K562 (cell line): ENCODE measurements at regions not wholly inside any gene's neighbourhood (a gene's known extent, or its start where the extent isn't known, plus 50 kb on each side); places are given as distances from the start of the nearest gene placed in this dataset.

Experiments used
- BACH1 ChIP-seq: fragments of 200-800 bp; sonication (Bioruptor generic); IDR thresholded peaks from 2 replicates; pipeline ENCODE4 v1.6.1; 2016; ENCODE audit warnings: missing genetic modification characterization, missing compliant biosample characterization
- CBFB ChIP-seq: sonication (generic); formaldehyde crosslinking; IDR thresholded peaks from 2 replicates; pipeline ENCODE4 v1.4.0; 2020; ENCODE audit warnings: mild to moderate bottlenecking, missing genetic modification reagents
- CREM ChIP-seq: IDR thresholded peaks from 2 replicates; pipeline ENCODE4 v1.6.1; 2014; ENCODE audit warnings: antibody characterized with exemption, low read depth
- FOXK2 ChIP-seq, 2 experiments: fragments of 450-650 bp; IDR thresholded peaks in 1 of 2; conservative IDR thresholded peaks in 1 of 2; 2 replicates each; pipeline ENCODE4 v1.6.1; 2016; ENCODE audit warnings: low read depth in 2 of 2, mild to moderate bottlenecking in 1 of 2
- JUND ChIP-seq, 2 experiments: IDR thresholded peaks; 2 replicates in 1 of 2; 3 replicates in 1 of 2; pipeline ENCODE4 v1.6.1; 2011; ENCODE audit warnings: borderline replicate concordance in 2 of 2, low read depth in 2 of 2, low read length in 2 of 2, improper control_type of control experiment in 1 of 2, missing biosample characterization in 1 of 2, missing genetic modification characterization in 1 of 2, missing genetic modification reagents in 1 of 2
- NCOA2 ChIP-seq, 2 experiments: fragments of 450-650 bp; IDR thresholded peaks; 2 replicates each; pipeline ENCODE4 v1.6.1; 2018; ENCODE audit warnings: mild to moderate bottlenecking in 2 of 2, moderate library complexity in 1 of 2; ENCODE audit not compliant: partially characterized antibody in 2 of 2
- RAD21 ChIP-seq, 2 experiments: fragments of 250-450 bp in 1 of 2; fragments of 450-650 bp in 1 of 2; sonication (Bioruptor Pico) in 1 of 2; formaldehyde crosslinking in 1 of 2; IDR thresholded peaks in 1 of 2; conservative IDR thresholded peaks in 1 of 2; 2 replicates each; pipeline versions ENCODE4 v1.4.0 to v1.8.0; 2020 to 2022; ENCODE audit warnings: mild to moderate bottlenecking in 2 of 2, moderate library complexity in 1 of 2
- SP1 ChIP-seq: sonication (generic); formaldehyde crosslinking; IDR thresholded peaks from 2 replicates; pipeline ENCODE4 v1.8.1; 2022; ENCODE audit warnings: mild to moderate bottlenecking, missing genetic modification reagents
- ZNF121 ChIP-seq: sonication (generic); formaldehyde crosslinking; conservative IDR thresholded peaks from 2 replicates; pipeline ENCODE4 v1.8.0; 2022; ENCODE audit warnings: missing genetic modification reagents
- ZNF311 ChIP-seq: fragments of 250-450 bp; sonication (Bioruptor Pico); IDR thresholded peaks from 2 replicates; pipeline ENCODE4 v1.4.0; 2020; ENCODE audit warnings: mild to moderate bottlenecking, moderate library complexity
- ZSCAN32 ChIP-seq: fragments of 450-650 bp; formaldehyde crosslinking; IDR thresholded peaks from 2 replicates; pipeline ENCODE4 v1.4.0; 2020; ENCODE audit warnings: mild to moderate bottlenecking, moderate library complexity

- TF ChIP-seq BACH1 (no peak), NCOA2 (IDR thresholded peaks at IDR 0.05; ENCODE audit: partially characterized antibody in 2 of 2) (no peak), CREM (no peak), CBFB (CRISPR knock-in tag) (no peak), ZNF311 (CRISPR knock-in tag) (no peak), RAD21 (CRISPR knock-in tag; conservative IDR thresholded peaks at IDR 0.05 in 1 of 2, IDR thresholded peaks at IDR 0.05 in 1 of 2) (no peak), ZNF121 (CRISPR knock-in tag) (no peak), FOXK2 (conservative IDR thresholded peaks at IDR 0.05 in 1 of 2, IDR thresholded peaks at IDR 0.05 in 1 of 2; ENCODE audit: low read depth in 2 of 2) (no peak), SP1 (CRISPR knock-in tag) (no peak), ZSCAN32 (CRISPR knock-in tag) (no peak), JUND (IDR thresholded peaks at IDR 0.05; ENCODE audit: borderline replicate concordance, low read depth, low read length) (no peak), JUND (tag; IDR thresholded peaks at IDR 0.05; ENCODE audit: borderline replicate concordance, low read depth, low read length) (no peak)
Observed at GRCh38 chr4:176967586-176967985, 174.9 kb upstream of the VEGFC start.
